Erythroblast (primary cell): ENCODE measurements at regions not wholly inside any gene's neighbourhood (a gene's known extent, or its start where the extent isn't known, plus 50 kb on each side); places are given as distances from the start of the nearest gene placed in this dataset.

Experiments
- GATA1 ChIP-seq: IDR thresholded peaks from 2 replicates; pipeline ENCODE4 v1.6.1; 2011; ENCODE audit warnings: low read depth, mild to moderate bottlenecking, control low read depth, low read length, moderate library complexity
- POLR2A ChIP-seq: IDR thresholded peaks from 2 replicates; pipeline ENCODE4 v1.6.1; 2011; ENCODE audit warnings: mild to moderate bottlenecking, low read length

- TF ChIP-seq POLR2A = no peak
- no peak for TF ChIP-seq GATA1
These were observed 102.5 kb upstream of the KIF26B start for GRCh38 chr1:245052258-245052657.
